ENCODE measurements at regions not wholly inside any gene's neighbourhood (a gene's known extent, or its start where the extent isn't known, plus 50 kb on each side); places are given as distances from the start of the nearest gene placed in this dataset.
A peak's percentile ranks its signal among the peaks of the same experiment; 100 is the strongest.

DNA sequence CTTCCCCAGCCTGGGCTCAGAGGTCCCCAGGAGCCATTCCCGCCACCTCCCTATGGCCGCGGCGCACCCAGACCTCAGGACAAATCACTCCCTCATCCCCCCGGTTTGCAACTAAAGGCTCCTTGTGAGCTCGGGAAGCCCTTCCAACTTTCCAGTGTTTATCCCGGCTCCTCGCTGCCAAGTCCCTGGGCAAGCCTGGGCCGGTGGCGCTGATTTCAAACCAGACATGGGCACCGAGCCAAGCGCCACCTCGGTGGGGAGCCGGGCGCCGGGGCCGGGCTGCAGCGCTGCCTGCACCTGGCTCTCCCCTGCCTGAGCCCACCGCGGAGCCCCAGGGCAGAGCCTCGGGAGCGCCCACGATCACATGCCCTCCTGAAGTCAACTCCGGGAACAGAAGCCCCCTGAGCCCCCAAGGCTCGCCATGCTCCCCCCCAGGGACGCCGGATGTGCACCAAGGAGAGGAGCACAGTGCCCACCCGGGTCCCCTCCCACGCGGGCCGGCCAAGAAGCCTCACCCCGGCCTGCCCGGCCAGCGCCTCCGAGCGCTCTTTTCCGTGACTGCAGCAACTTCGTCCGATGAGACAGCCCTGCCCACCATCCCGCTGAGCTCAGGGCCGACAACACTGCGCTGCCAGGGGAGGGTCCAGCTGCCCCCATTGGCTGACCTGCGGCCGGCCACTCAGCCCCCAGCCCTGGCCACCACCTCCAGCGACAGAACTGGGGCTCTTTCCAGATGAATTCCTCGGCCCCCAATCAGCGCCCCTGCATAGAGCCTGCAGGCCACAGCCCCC, 50.0 kb downstream of the NCOR2 start:
- in situ Hi-C loops (cut with HindIII; ENCODE audit: low sequenced_read_pairs), result no loop called here
- no peak for DNase-seq (ENCODE audit: low read depth)
- TF ChIP-seq, protein P1, sequence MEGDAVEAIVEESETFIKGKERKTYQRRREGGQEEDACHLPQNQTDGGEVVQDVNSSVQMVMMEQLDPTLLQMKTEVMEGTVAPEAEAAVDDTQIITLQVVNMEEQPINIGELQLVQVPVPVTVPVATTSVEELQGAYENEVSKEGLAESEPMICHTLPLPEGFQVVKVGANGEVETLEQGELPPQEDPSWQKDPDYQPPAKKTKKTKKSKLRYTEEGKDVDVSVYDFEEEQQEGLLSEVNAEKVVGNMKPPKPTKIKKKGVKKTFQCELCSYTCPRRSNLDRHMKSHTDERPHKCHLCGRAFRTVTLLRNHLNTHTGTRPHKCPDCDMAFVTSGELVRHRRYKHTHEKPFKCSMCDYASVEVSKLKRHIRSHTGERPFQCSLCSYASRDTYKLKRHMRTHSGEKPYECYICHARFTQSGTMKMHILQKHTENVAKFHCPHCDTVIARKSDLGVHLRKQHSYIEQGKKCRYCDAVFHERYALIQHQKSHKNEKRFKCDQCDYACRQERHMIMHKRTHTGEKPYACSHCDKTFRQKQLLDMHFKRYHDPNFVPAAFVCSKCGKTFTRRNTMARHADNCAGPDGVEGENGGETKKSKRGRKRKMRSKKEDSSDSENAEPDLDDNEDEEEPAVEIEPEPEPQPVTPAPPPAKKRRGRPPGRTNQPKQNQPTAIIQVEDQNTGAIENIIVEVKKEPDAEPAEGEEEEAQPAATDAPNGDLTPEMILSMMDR (IDR thresholded peaks at IDR 0.05; ENCODE audit: low read depth, low read length, missing control alignments), result peak; percentile 6
- peak overlapping the region; percentile 56 for H3K4me3 ChIP-seq (ENCODE audit: low read depth, low read length)

- peak overlapping the region; percentile 56 for H3K4me3 ChIP-seq (ENCODE audit: low read depth, low read length)
- in situ Hi-C loops (cut with HindIII; ENCODE audit: low sequenced_read_pairs), result no loop called here
- DNase-seq (ENCODE audit: low read depth), result no peak
- TF ChIP-seq, protein P1 (IDR thresholded peaks at IDR 0.05; ENCODE audit: low read depth, low read length, missing control alignments), result no peak
These were observed 50.6 kb downstream of the NCOR2 start for GRCh38 chr12:124516850-124517249.

DNA sequence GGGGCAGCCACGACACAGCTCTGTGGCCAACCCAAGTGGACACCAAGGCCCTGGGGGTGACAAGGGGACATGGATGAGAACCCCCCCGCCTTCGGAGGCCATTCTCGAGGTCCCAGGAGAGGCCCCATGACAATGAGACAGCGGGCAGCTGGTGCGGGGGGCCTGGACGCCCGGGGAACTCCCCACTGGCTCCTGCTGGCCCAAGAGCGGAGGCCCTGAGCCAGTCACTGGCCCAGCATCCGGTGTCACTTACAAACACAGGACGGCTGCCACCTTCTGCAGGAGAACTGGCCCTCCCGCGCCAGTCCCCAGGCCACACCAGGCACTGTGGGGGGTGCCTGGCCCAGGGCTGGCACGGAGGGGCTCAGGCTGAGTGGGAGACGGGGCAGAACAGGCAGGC, 51.4 kb downstream of the NCOR2 start:
- peak overlapping the region; percentile 56 for H3K4me3 ChIP-seq (ENCODE audit: low read depth, low read length)
- no peak for DNase-seq (ENCODE audit: low read depth)
- in situ Hi-C loops (cut with HindIII; ENCODE audit: low sequenced_read_pairs), result no loop called here
- TF ChIP-seq, protein P1 (IDR thresholded peaks at IDR 0.05; ENCODE audit: low read depth, low read length, missing control alignments), result no peak

DNA sequence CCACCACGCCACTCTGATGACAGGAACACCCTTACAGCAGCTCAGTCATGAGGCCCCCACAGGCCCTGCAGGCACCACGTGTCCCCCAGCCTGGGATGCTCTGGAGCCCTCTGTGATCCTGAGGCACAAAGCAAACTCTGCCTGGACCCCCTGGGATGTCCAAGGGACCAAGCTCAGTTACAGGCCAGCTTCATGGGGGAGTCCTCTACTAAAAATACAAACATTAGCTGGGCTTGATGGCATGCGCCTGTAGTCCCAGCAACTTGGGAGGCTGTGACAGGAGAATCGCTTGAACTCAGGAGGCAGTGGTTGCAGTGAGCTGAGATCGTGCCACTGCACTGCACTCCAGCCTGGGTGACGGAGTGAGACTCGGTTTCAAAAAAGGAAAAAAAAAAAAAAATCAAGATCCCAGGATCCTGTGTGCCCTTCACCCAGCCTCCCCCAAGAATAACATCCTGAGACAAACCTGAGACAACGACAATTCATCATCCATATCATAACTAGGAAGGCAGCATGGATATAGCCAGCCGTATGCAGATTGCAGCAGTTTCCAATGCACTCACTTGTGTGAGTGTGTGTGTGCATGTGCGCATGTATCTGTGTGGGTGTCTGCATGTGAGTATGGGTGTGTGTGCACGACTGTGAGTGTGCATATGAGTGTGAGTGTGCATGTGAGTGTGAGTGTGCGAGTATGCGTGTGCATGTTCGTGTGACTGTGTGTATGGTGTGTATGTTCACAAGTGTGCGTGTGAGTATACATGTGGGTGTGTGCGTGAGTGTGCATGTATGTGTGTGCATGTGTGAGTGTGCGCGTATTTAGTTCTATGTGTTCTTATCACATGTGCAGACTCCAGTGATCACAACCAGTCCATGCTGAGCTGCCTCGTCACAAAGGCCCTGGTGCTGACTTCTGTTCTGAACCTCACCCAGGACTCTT, 52.1 kb downstream of the NCOR2 start:
- peak overlapping the region; percentile 56 for H3K4me3 ChIP-seq (ENCODE audit: low read depth, low read length)
- in situ Hi-C loops (cut with HindIII; ENCODE audit: low sequenced_read_pairs), result no loop called here
- no peak for DNase-seq (ENCODE audit: low read depth)
- TF ChIP-seq, protein P1 (IDR thresholded peaks at IDR 0.05; ENCODE audit: low read depth, low read length, missing control alignments), result no peak

DNA sequence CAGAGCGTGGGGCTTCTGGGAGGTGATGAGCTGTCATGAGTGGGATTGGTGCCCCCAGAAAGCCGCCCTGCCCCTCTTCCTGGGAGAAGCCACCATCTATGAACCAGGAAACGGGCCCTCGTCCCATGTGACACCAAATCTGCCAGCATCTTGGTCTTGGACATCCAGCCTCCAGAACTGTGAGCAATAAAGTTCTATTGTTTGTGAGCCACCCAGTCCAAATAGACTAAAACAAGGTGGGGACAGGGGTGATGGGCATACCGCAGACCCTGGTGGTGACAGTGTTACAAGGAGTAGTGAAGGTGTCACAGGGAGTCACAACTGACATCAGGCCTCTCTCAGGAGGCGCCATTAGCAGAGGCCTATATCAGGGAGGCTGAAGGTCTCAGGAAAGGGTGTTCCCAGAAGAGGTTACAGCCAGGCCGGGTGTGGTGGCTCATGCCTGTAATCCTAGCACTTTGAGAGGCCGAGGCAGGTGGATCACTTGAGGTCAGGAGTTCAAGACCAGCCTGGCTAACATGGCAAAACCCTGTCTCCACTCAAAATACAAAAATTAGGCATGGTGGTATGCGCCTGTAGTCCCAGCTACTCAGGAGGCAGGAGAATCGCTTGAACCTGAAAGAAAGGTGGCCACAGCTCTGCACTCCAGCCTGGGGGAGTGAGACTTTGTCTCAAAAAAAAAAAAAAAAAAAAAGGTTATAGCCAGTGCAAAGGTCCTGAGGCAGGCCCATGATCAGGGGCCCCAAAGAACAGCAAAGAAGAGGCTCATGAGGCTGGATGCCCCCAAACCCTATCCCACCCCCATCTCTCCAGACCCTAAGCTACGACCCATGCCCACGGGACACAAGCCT, 53.0 kb downstream of the NCOR2 start:
- in situ Hi-C loops (cut with HindIII; ENCODE audit: low sequenced_read_pairs), result no loop called here
- H3K4me3 ChIP-seq (ENCODE audit: low read depth, low read length), result no peak overlapping the region
- DNase-seq (ENCODE audit: low read depth), result no peak
- TF ChIP-seq, protein P1 (IDR thresholded peaks at IDR 0.05; ENCODE audit: low read depth, low read length, missing control alignments), result no peak
